HUES6 (cell line): ENCODE measurements at regions not wholly inside any gene's neighbourhood (a gene's known extent, or its start where the extent isn't known, plus 50 kb on each side); places are given as distances from the start of the nearest gene placed in this dataset.
"Not testable (repeated sequence)": the region's sequence is repeated elsewhere in the genome, so short reads cannot be mapped to it uniquely, and the experiment has no call there.

Source experiments
- H3K27ac ChIP-seq: 2 replicates; pipeline ENCODE4 v1.7.0; 2013; ENCODE audit warnings: low read depth, mild to moderate bottlenecking, low read length, inconsistent platforms
- H3K27me3 ChIP-seq: 2 replicates; pipeline ENCODE4 v1.6.1; 2013; ENCODE audit warnings: low read length; ENCODE audit not compliant: control insufficient read depth, insufficient read depth
- H3K36me3 ChIP-seq: 2 replicates; pipeline ENCODE4 v1.6.1; 2013; ENCODE audit warnings: low read length; ENCODE audit not compliant: control insufficient read depth, insufficient read depth
- H3K4me1 ChIP-seq: 2 replicates; pipeline ENCODE4 v1.6.1; 2013; ENCODE audit warnings: low read length; ENCODE audit not compliant: control insufficient read depth, insufficient read depth
- H3K4me3 ChIP-seq: 2 replicates; pipeline ENCODE4 v1.5.1; 2013; ENCODE audit warnings: low read depth, low read length
- H3K9ac ChIP-seq: one replicate; pipeline ENCODE4 v1.6.1; 2013; ENCODE audit warnings: mild to moderate bottlenecking, low read length
- H3K9me3 ChIP-seq: 2 replicates; pipeline ENCODE4 v1.6.1; 2013; ENCODE audit warnings: low read depth, low read length; ENCODE audit not compliant: control insufficient read depth, insufficient read depth

GRCh38 chr21:9755611-9756010, 765.8 kb upstream of the TPTE start:
- no peaks in the 10 kb centered on the region; the same call in 1 of the 2 replicates for H3K27me3 ChIP-seq
- no peak overlapping the region for H3K27ac ChIP-seq
- no peaks in the 10 kb centered on the region for H3K36me3 ChIP-seq
- H3K9ac ChIP-seq = no peak overlapping the region
- no peak overlapping the region for H3K4me3 ChIP-seq
- H3K9me3 ChIP-seq = peaks cover 92% of the 10 kb centered on the region
- no peaks in the 10 kb centered on the region for H3K4me1 ChIP-seq

GRCh38 chr21:9756677-9757076, 764.7 kb upstream of the TPTE start:
- Histone ChIP-seq H3K27me3 (no peaks in the 10 kb centered on the region; the same call in 1 of the 2 replicates), H3K27ac (no peak overlapping the region), H3K4me3 (no peak overlapping the region), H3K4me1 (no peaks in the 10 kb centered on the region), H3K9ac (no peak overlapping the region), H3K36me3 (no peaks in the 10 kb centered on the region), H3K9me3 (peaks cover 92% of the 10 kb centered on the region)

- H3K9ac ChIP-seq, H3K27ac ChIP-seq, H3K4me1 ChIP-seq, H3K36me3 ChIP-seq, H3K27me3 ChIP-seq, H3K4me3 ChIP-seq: not testable (repeated sequence)
- H3K9me3 ChIP-seq = peaks cover 91% of the 10 kb centered on the region
Observed at GRCh38 chr21:9757118-9757517, 764.3 kb upstream of the TPTE start.

- H3K27me3 ChIP-seq, H3K4me3 ChIP-seq, H3K27ac ChIP-seq, H3K4me1 ChIP-seq, H3K36me3 ChIP-seq, H3K9ac ChIP-seq: not testable (repeated sequence)
- peaks cover 91% of the 10 kb centered on the region for H3K9me3 ChIP-seq
Observed at GRCh38 chr21:9757572-9757971, 763.8 kb upstream of the TPTE start.

GRCh38 chr21:9758141-9758540, 763.2 kb upstream of the TPTE start:
- Histone ChIP-seq H3K27me3 (no peaks in the 10 kb centered on the region; the same call in 1 of the 2 replicates), H3K9me3 (peaks cover 89% of the 10 kb centered on the region), H3K4me1 (no peaks in the 10 kb centered on the region), H3K36me3 (no peaks in the 10 kb centered on the region), H3K4me3 (no peak overlapping the region), H3K9ac (no peak overlapping the region), H3K27ac (no peak overlapping the region)

GRCh38 chr21:9758888-9759287, 762.5 kb upstream of the TPTE start:
- Histone ChIP-seq H3K36me3 (no peaks in the 10 kb centered on the region), H3K4me1 (no peaks in the 10 kb centered on the region), H3K27me3 (no peaks in the 10 kb centered on the region; the same call in 1 of the 2 replicates), H3K9me3 (peaks cover 90% of the 10 kb centered on the region), H3K27ac (no peak overlapping the region), H3K4me3 (no peak overlapping the region), H3K9ac (no peak overlapping the region)

GRCh38 chr21:9759972-9760371, 761.4 kb upstream of the TPTE start:
- no peaks in the 10 kb centered on the region for H3K36me3 ChIP-seq
- H3K9ac ChIP-seq = no peak overlapping the region
- peaks cover 87% of the 10 kb centered on the region for H3K9me3 ChIP-seq
- H3K27me3 ChIP-seq = no peaks in the 10 kb centered on the region; the same call in 1 of the 2 replicates
- H3K4me1 ChIP-seq = no peaks in the 10 kb centered on the region
- no peak overlapping the region for H3K27ac ChIP-seq
- no peak overlapping the region for H3K4me3 ChIP-seq

GRCh38 chr21:9760398-9761074, 760.8 kb upstream of the TPTE start:
- Histone ChIP-seq H3K27me3 (no peaks in the 10 kb centered on the region; the same call in 1 of the 2 replicates), H3K4me1 (no peaks in the 10 kb centered on the region), H3K36me3 (no peaks in the 10 kb centered on the region), H3K9me3 (peaks cover 84% of the 10 kb centered on the region), H3K27ac (no peak overlapping the region), H3K9ac (no peak overlapping the region), H3K4me3 (no peak overlapping the region)

- peaks cover 87% of the 10 kb centered on the region for H3K9me3 ChIP-seq
- no peak overlapping the region for H3K4me3 ChIP-seq
- no peaks in the 10 kb centered on the region; the same call in 1 of the 2 replicates for H3K27me3 ChIP-seq
Observed at GRCh38 chr21:9763306-9763705, 758.1 kb upstream of the TPTE start.

GRCh38 chr21:9763807-9764206, 757.6 kb upstream of the TPTE start:
- Histone ChIP-seq H3K4me3 (no peak overlapping the region), H3K27me3 (no peaks in the 10 kb centered on the region; the same call in 1 of the 2 replicates), H3K4me1 (no peaks in the 10 kb centered on the region), H3K9ac (no peak overlapping the region), H3K36me3 (no peaks in the 10 kb centered on the region), H3K9me3 (peaks cover 87% of the 10 kb centered on the region), H3K27ac (no peak overlapping the region)

More at GRCh38 chr21:9763306-9763705, 758.1 kb upstream of the TPTE start:
- Histone ChIP-seq H3K9ac (no peak overlapping the region), H3K36me3 (no peaks in the 10 kb centered on the region), H3K27ac (no peak overlapping the region), H3K4me1 (no peaks in the 10 kb centered on the region)

GRCh38 chr21:9764294-9764693, 757.1 kb upstream of the TPTE start:
- H3K9me3 ChIP-seq = peaks cover 87% of the 10 kb centered on the region
- not testable (repeated sequence) for H3K27me3 ChIP-seq, H3K36me3 ChIP-seq, H3K4me3 ChIP-seq, H3K4me1 ChIP-seq, H3K27ac ChIP-seq, H3K9ac ChIP-seq
